Endodermal cell (in vitro differentiated cells): ENCODE measurements at regions not wholly inside any gene's neighbourhood (a gene's known extent, or its start where the extent isn't known, plus 50 kb on each side); places are given as distances from the start of the nearest gene placed in this dataset.
"Not testable (repeated sequence)": the region's sequence is repeated elsewhere in the genome, so short reads cannot be mapped to it uniquely, and the experiment has no call there.

Experiments
- DNase-seq: peaks from one replicate; pipeline ENCODE4 v3.0.0-alpha.2; 2017
- H3K27ac ChIP-seq: 2 replicates; pipeline ENCODE4 v1.5.1; 2013; ENCODE audit warnings: mild to moderate bottlenecking, low read depth, low read length, moderate library complexity
- H3K27me3 ChIP-seq: 2 replicates; pipeline ENCODE4 v1.6.1; 2013; ENCODE audit warnings: mild to moderate bottlenecking, low read length, moderate library complexity; ENCODE audit not compliant: insufficient read depth, control insufficient read depth, poor library complexity, severe bottlenecking
- H3K36me3 ChIP-seq: 2 replicates; pipeline ENCODE4 v1.7.0; 2013; ENCODE audit warnings: mild to moderate bottlenecking, low read length, moderate library complexity; ENCODE audit not compliant: control insufficient read depth, insufficient read depth
- H3K4me1 ChIP-seq: one replicate; pipeline ENCODE4 v1.7.0; 2013; ENCODE audit warnings: low read length; ENCODE audit not compliant: control insufficient read depth, insufficient read depth
- H3K4me3 ChIP-seq: 2 replicates; pipeline ENCODE4 v1.5.1; 2013; ENCODE audit warnings: mild to moderate bottlenecking, low read length, moderate library complexity
- H3K9ac ChIP-seq: 2 replicates; pipeline ENCODE4 v1.6.1; 2013; ENCODE audit warnings: mild to moderate bottlenecking, low read length, moderate library complexity; ENCODE audit not compliant: poor library complexity, severe bottlenecking; ENCODE audit errors: extremely low read depth
- H3K9me3 ChIP-seq: 2 replicates; pipeline ENCODE4 v1.6.1; 2013; ENCODE audit warnings: mild to moderate bottlenecking, low read length, moderate library complexity; ENCODE audit not compliant: control insufficient read depth
- H3K27ac Mint-ChIP-seq: 2 replicates; pipeline ENCODE4 v1.8.0; 2020; ENCODE audit warnings: mixed read lengths
- H3K27me3 Mint-ChIP-seq: 2 replicates; pipeline ENCODE4 v1.8.0; 2021; ENCODE audit warnings: mild to moderate bottlenecking, mixed read lengths; ENCODE audit not compliant: insufficient read depth
- H3K36me3 Mint-ChIP-seq: 2 replicates; pipeline ENCODE4 v1.8.0; 2020; ENCODE audit warnings: low read depth, mixed read lengths
- H3K4me1 Mint-ChIP-seq: 2 replicates; pipeline ENCODE4 v1.8.0; 2020; ENCODE audit warnings: mixed read lengths
- H3K4me3 Mint-ChIP-seq: 2 replicates; pipeline ENCODE4 v1.8.0; 2020; ENCODE audit warnings: mild to moderate bottlenecking, moderate library complexity, mixed read lengths
- H3K9me3 Mint-ChIP-seq: 2 replicates; pipeline ENCODE4 v1.8.0; 2020; ENCODE audit warnings: mild to moderate bottlenecking, mixed read lengths
- WGBS, 2 experiments: methylation state at CpG; one replicate each; pipeline versions ENCODE4 v1.1.5 to v1.1.7; 2013; ENCODE audit warnings: missing lambda C conversion rate in 2 of 2, mixed read lengths in 1 of 2; ENCODE audit not compliant: insufficient coverage in 1 of 2, insufficient read length in 1 of 2; 5-methylcytosine and 5-hydroxymethylcytosine counted together
- TF ChIP-seq, protein P1 (sequence below): fragments of 200-600 bp; sonication (generic); conservative IDR thresholded peaks from 2 replicates; pipeline ENCODE4 v1.5.0; 2021; ENCODE audit warnings: antibody characterized with exemption, mild to moderate bottlenecking

DNA sequence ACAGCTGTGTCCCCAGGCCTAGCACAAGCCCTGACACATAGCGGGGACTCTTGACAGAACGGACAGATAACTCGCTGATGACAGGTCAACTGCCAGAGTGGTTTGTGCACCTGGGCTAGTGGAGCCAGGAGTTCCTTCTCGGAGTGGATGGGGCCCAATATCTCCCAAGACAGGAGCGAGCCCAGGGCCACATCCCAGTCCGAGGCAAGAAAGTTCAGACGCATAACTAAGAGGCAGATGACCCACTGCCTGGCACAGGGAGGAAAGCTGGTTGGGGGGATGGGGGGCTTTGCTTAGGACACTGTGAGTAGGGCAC, 69.6 kb upstream of the ZNF479 start:
- Mint-ChIP-seq H3K27ac (no peak overlapping the region), H3K27me3 (no peaks in the 10 kb centered on the region), H3K4me3 (no peak overlapping the region), H3K9me3 (peaks cover 74% of the 10 kb centered on the region), H3K4me1 (no peaks in the 10 kb centered on the region), H3K36me3 (no peaks in the 10 kb centered on the region)
- no peaks in the 10 kb centered on the region for H3K27me3 ChIP-seq
- no peak overlapping the region for H3K4me3 ChIP-seq
- peaks cover 35% of the 10 kb centered on the region for H3K9me3 ChIP-seq
- H3K36me3 ChIP-seq: no peaks in the 10 kb centered on the region
- H3K4me1 ChIP-seq: no peaks in the 10 kb centered on the region
- no peak overlapping the region for H3K27ac ChIP-seq
- no peak for DNase-seq
- 74 to 80% methylated on average over 4 to 7 of the region's 7 CpGs for WGBS, 2 experiments
- TF ChIP-seq, protein P1, sequence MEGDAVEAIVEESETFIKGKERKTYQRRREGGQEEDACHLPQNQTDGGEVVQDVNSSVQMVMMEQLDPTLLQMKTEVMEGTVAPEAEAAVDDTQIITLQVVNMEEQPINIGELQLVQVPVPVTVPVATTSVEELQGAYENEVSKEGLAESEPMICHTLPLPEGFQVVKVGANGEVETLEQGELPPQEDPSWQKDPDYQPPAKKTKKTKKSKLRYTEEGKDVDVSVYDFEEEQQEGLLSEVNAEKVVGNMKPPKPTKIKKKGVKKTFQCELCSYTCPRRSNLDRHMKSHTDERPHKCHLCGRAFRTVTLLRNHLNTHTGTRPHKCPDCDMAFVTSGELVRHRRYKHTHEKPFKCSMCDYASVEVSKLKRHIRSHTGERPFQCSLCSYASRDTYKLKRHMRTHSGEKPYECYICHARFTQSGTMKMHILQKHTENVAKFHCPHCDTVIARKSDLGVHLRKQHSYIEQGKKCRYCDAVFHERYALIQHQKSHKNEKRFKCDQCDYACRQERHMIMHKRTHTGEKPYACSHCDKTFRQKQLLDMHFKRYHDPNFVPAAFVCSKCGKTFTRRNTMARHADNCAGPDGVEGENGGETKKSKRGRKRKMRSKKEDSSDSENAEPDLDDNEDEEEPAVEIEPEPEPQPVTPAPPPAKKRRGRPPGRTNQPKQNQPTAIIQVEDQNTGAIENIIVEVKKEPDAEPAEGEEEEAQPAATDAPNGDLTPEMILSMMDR: no peak
- no peak overlapping the region for H3K9ac ChIP-seq

DNA sequence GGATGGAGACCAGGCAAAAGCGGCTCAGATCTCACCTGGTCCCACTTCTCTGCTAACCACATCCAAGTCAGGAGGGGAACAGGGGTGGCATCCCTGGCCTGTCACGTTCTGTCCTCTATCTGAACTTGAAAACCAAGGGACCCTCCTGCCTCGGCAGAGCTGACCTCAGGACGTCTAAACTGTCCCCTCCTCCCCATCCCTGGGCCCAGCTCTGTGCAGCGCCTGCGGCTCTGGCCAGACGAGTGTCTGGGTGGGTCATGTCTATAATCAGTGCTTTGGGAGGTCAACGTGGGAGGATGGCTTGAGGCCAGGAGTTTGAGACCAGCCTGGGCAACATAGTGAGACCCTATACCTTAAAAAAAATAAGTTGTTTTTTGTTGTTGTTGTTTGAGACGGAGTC, 70.0 kb upstream of the ZNF479 start:
- H3K27me3 Mint-ChIP-seq: no peaks in the 10 kb centered on the region
- H3K9ac ChIP-seq: no peak overlapping the region
- no peak for DNase-seq
- no peak overlapping the region for H3K4me3 ChIP-seq
- H3K27ac Mint-ChIP-seq: no peak overlapping the region
- H3K9me3 Mint-ChIP-seq: peaks cover 78% of the 10 kb centered on the region
- no peaks in the 10 kb centered on the region for H3K36me3 ChIP-seq
- no peaks in the 10 kb centered on the region for H3K4me1 ChIP-seq
- H3K36me3 Mint-ChIP-seq: no peaks in the 10 kb centered on the region
- no peaks in the 10 kb centered on the region for H3K27me3 ChIP-seq
- TF ChIP-seq, protein P1: no peak
- no peak overlapping the region for H3K27ac ChIP-seq
- WGBS, 2 experiments: 71 to 80% methylated on average over 5 to 9 of the region's 9 CpGs
- peaks cover 37% of the 10 kb centered on the region for H3K9me3 ChIP-seq
- H3K4me1 Mint-ChIP-seq: no peaks in the 10 kb centered on the region
- H3K4me3 Mint-ChIP-seq: no peak overlapping the region

DNA sequence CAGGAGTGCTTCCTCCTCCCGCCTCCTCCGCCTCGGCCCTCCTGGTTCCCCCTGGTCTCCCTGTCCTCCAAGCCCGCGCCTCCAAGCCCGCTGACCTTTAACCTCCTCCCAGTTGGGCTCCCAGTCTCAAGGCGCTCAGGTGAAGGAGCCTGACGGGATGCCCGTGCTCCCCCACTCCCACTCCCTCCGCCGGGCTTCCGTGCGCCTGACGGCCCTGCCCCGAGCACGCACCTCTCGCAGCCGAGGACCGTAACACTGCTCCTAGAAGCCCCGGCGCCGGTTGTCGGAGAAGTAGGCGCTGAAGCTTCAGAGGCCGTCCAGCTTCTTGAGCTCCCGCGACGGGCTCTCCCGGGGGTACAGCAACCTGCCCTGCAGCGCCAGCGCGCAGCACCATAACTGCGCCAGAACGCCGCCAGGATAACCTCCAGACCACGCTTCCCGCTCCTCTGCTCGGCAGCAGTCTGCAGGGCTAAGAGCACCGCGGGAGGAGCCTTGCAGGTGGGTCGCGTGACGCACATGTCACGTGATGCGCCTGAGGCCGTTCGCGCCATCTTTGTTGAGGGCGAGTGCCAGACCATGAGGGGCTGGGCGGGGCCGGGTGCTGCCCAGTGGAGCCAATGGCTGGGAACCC, 71.0 kb upstream of the ZNF479 start:
- Histone ChIP-seq H3K9me3 (peaks cover 46% of the 10 kb centered on the region), H3K4me1 (no peaks in the 10 kb centered on the region), H3K36me3 (no peaks in the 10 kb centered on the region), H3K9ac (no peak overlapping the region), H3K27me3 (no peaks in the 10 kb centered on the region), H3K4me3 (no peak overlapping the region), H3K27ac (no peak overlapping the region)
- Mint-ChIP-seq H3K27ac (no peak overlapping the region), H3K9me3 (peaks cover 88% of the 10 kb centered on the region), H3K27me3 (no peaks in the 10 kb centered on the region), H3K4me1 (no peaks in the 10 kb centered on the region), H3K36me3 (no peaks in the 10 kb centered on the region), H3K4me3 (no peak overlapping the region)
- no peak for DNase-seq
- WGBS, 2 experiments: 92 to 93% methylated on average over 33 to 51 of the region's 51 CpGs
- TF ChIP-seq, protein P1: no peak

DNA sequence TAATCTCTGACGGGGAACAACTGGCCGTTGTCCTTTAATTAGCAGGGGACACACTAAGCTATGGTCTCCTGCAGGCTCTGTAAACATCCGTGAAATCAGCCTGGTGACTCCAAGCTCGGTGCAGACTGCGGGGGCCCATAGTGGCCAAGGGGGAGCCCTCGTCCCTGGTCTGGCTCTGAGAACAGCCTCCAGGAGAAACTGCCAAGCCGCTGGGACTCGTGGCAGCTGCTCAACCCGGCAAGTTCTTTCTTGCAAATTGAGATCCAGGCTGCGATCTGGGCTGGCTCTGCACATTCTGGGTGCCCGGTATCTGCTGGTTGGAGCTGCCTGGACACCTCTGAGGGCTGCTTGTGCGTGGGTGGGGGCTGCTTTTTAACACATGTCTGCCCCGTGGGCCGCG, 71.6 kb upstream of the ZNF479 start:
- not testable (repeated sequence) for H3K4me3 Mint-ChIP-seq, H3K27ac ChIP-seq, H3K4me1 ChIP-seq, H3K36me3 Mint-ChIP-seq, H3K9ac ChIP-seq, H3K27me3 ChIP-seq, H3K27me3 Mint-ChIP-seq, H3K36me3 ChIP-seq, H3K27ac Mint-ChIP-seq, DNase-seq, H3K4me3 ChIP-seq, H3K4me1 Mint-ChIP-seq
- H3K9me3 ChIP-seq: peaks cover 50% of the 10 kb centered on the region
- peaks cover 92% of the 10 kb centered on the region for H3K9me3 Mint-ChIP-seq
- 80 to 85% methylated on average over 10 to 15 of the region's 15 CpGs for WGBS, 2 experiments
